ENCODE measurements at regions not wholly inside any gene's neighbourhood (a gene's known extent, or its start where the extent isn't known, plus 50 kb on each side); places are given as distances from the start of the nearest gene placed in this dataset.
"Not testable (repeated sequence)": the region's sequence is repeated elsewhere in the genome, so short reads cannot be mapped to it uniquely, and the experiment has no call there.

DNA sequence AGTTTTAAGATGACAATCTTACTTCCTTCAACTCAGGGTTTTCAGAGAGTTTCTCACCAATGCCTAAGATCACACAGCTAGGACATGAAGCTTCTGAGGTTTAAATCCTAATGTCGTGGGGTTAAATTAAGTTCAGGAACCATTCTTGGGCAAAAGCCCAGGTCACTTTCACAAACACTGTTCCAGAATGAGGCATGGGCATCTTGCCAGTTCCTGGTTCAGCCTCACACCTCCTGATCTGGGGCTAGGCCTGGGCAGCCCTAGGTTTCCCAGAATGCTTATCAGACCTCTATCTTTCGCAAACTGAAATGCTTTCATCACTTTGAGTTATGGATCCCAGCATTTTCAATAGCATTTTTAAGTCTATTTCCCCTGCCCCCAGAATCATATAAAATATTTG lies 224.8 kb upstream of the EDA2R start:
- no peak overlapping the region for H3K4me3 ChIP-seq (ENCODE audit: low read depth, low read length)
- ChIA-PET POLR2A (no interaction called here), CTCF (no interaction called here)
- TF ChIP-seq, protein P1, sequence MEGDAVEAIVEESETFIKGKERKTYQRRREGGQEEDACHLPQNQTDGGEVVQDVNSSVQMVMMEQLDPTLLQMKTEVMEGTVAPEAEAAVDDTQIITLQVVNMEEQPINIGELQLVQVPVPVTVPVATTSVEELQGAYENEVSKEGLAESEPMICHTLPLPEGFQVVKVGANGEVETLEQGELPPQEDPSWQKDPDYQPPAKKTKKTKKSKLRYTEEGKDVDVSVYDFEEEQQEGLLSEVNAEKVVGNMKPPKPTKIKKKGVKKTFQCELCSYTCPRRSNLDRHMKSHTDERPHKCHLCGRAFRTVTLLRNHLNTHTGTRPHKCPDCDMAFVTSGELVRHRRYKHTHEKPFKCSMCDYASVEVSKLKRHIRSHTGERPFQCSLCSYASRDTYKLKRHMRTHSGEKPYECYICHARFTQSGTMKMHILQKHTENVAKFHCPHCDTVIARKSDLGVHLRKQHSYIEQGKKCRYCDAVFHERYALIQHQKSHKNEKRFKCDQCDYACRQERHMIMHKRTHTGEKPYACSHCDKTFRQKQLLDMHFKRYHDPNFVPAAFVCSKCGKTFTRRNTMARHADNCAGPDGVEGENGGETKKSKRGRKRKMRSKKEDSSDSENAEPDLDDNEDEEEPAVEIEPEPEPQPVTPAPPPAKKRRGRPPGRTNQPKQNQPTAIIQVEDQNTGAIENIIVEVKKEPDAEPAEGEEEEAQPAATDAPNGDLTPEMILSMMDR (IDR thresholded peaks at IDR 0.05; ENCODE audit: insufficient read depth, low read length, missing control alignments), result no peak
- no peak for DNase-seq (ENCODE audit: low read depth, low spot score)

DNA sequence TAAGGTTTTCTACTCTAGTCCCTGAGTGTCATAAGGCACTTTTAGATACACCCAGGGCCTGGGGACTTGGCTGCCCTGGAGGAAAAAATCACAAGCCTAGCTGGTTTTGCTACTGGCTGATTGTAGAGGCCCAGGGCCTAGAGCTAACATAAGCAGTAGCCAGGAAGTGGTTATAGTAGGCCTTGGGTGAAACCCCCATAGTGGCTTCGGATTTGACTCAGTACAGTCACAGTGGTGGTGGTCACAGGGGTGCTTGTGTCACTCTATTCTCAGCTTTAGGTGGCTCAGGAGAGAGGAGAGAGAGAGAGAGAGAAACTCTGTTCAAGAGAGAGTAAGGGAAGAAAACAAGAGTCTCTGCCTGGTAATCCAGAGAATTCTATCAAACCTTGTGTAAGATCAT lies 194.5 kb upstream of the EDA2R start:
- ChIA-PET CTCF (no interaction called here), POLR2A (no interaction called here)
- DNase-seq (ENCODE audit: low read depth, low spot score), result no peak
- TF ChIP-seq, protein P1 (IDR thresholded peaks at IDR 0.05; ENCODE audit: insufficient read depth, low read length, missing control alignments), result no peak
- H3K4me3 ChIP-seq (ENCODE audit: low read depth, low read length), result no peak overlapping the region

DNA sequence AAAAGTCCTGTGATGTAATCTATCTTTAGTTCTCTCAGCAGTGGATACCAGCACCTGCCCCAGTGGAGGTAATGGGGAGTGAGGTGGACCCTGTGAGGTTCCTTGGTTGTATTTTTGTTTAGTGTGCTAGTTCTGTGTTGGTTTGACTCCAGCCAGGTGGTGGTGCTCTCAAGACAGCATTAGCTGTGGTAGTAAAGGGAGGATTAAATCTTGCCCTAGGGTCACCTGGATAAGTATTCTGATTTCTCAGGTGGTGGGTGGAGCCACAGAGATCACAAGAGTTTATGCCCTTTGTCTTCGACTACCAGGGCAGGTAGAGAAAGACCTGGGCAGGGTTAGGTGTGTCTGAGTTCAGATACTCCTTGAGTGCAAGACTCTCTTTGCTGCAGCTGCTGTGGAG lies 176.3 kb upstream of the EDA2R start:
- ChIA-PET POLR2A (no interaction called here), CTCF (no interaction called here)
- H3K4me3 ChIP-seq (ENCODE audit: low read depth, low read length), result no peak overlapping the region
- TF ChIP-seq, protein P1 (IDR thresholded peaks at IDR 0.05; ENCODE audit: insufficient read depth, low read length, missing control alignments), result no peak
- no peak for DNase-seq (ENCODE audit: low read depth, low spot score)

DNA sequence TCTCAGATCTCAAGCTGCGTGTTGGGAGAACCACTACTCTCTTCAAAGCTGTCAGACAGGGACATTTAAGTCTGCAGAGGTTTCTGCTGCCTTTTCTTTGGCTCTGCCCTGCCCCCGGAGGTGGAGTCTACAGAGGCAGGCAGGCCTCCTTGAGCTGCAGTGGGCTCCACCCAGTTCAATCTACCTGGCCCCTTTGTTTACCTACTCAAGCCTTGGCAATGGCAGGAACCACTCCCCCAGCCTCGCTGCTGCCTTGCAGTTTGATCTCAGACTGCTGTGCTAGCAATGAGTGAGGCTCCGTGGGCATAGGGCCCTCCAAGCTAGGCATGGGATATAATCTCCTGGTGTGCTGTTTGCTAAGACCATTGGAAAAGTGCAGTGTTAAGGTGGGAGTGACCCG lies 155.6 kb upstream of the EDA2R start:
- CTCF ChIA-PET; H3K4me3 ChIP-seq (ENCODE audit: low read depth, low read length); POLR2A ChIA-PET; DNase-seq (ENCODE audit: low read depth, low spot score): not testable (repeated sequence)

DNA sequence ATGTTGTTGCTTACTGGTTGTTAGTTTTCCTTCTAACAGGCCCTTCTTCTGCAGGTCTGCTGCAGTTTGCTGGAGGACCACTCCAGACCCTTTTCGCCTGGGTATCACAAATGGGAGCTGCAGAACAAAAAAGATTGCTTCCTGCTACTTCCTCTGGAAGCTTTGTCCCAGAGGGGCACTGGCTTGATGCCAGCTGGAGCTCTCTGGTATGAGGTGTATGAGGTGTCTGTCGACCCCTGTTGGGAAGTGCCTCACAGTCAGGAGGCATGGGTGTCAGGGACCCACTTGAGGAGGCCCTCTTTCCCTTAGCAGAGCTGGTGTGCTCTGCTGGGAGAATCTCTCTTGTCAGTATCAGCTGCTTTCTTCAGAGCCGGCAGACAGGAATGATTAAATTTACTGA lies 127.4 kb upstream of the EDA2R start:
- TF ChIP-seq, protein P1 (IDR thresholded peaks at IDR 0.05; ENCODE audit: insufficient read depth, low read length, missing control alignments), result no peak
- ChIA-PET POLR2A (no interaction called here), CTCF (no interaction called here)
- H3K4me3 ChIP-seq (ENCODE audit: low read depth, low read length), result no peak overlapping the region
- DNase-seq (ENCODE audit: low read depth, low spot score), result no peak

DNA sequence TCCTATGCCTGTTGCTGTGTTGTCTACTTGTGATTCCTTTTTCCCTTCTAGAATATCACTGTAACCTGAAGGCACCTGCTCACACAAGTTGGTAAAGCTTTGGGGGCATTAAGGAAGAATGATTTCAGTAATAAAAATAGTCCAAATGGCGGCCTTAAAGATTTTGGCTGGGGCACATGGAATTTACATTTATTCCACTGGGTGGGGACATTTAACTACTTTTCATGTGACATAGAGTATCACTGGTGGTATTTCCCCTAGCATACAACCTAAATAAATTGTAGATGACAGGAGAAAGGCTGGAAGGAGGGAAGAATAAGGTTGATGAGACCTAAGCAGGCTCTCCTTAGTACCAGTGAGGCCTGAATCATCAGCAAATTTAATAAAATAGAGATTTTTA lies 121.8 kb upstream of the EDA2R start:
- ChIA-PET POLR2A (no interaction called here), CTCF (no interaction called here)
- H3K4me3 ChIP-seq (ENCODE audit: low read depth, low read length), result no peak overlapping the region
- TF ChIP-seq, protein P1 (IDR thresholded peaks at IDR 0.05; ENCODE audit: insufficient read depth, low read length, missing control alignments), result no peak
- DNase-seq (ENCODE audit: low read depth, low spot score), result no peak

DNA sequence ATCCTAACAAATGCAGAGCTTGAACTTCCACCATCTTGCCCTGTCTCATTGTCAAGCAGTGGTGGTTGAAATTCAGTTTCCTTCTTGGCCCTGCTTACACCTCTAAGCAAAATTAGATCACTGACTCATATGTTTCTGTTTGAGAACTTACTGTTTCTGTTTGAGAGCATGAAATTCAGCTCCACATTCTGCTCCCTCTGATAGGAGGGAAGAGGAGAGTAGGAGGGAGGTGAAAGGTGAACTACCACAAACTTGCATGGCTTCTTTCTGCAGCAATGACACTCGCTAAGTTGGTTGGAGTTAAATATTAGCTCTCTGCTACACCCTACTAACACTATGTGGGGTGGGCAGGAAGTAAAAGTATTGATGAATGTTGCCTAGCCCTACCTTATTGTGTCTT lies 117.8 kb upstream of the EDA2R start:
- TF ChIP-seq, protein P1 (IDR thresholded peaks at IDR 0.05; ENCODE audit: insufficient read depth, low read length, missing control alignments), result no peak
- ChIA-PET CTCF (no interaction called here), POLR2A (no interaction called here)

More for the DNA sequence above, 117.8 kb upstream of the EDA2R start:
- no peak for DNase-seq (ENCODE audit: low read depth, low spot score)
- H3K4me3 ChIP-seq (ENCODE audit: low read depth, low read length), result no peak overlapping the region

All from AG04449 (cell line).